Liver (tissue), 8 donors: ENCODE measurements at regions not wholly inside any gene's neighbourhood (a gene's known extent, or its start where the extent isn't known, plus 50 kb on each side); places are given as distances from the start of the nearest gene placed in this dataset.

Experiments
- DNase-seq: peaks from one replicate; pipeline ENCODE4 v3.0.0-alpha.2; 2017; ENCODE audit warnings: low spot score
- H3K27ac ChIP-seq, 2 donors: one replicate each; pipeline ENCODE4 v1.7.0; 2013; ENCODE audit warnings: inconsistent platforms in 2 of 2, low read length in 2 of 2, control low read depth in 1 of 2, low read depth in 1 of 2, mild to moderate bottlenecking in 1 of 2
- H3K27me3 ChIP-seq, 4 donors: one replicate each; pipeline versions ENCODE4 v1.6.1 to v1.7.0; 2013; ENCODE audit warnings: low read length in 3 of 4, inconsistent platforms in 1 of 4, mild to moderate bottlenecking in 1 of 4, moderate library complexity in 1 of 4; ENCODE audit not compliant: control insufficient read depth in 4 of 4, insufficient read depth in 4 of 4
- H3K36me3 ChIP-seq, 4 donors: one replicate each; pipeline versions ENCODE4 v1.6.1 to v1.7.0; 2013; ENCODE audit warnings: low read length in 3 of 4, mild to moderate bottlenecking in 3 of 4, low read depth in 1 of 4, moderate library complexity in 1 of 4; ENCODE audit not compliant: control insufficient read depth in 4 of 4, insufficient read depth in 3 of 4
- H3K4me1 ChIP-seq, 4 donors: one replicate each; pipeline versions ENCODE4 v1.6.1 to v1.7.0; 2013; ENCODE audit warnings: low read length in 3 of 4, mild to moderate bottlenecking in 3 of 4, moderate library complexity in 1 of 4; ENCODE audit not compliant: control insufficient read depth in 4 of 4, insufficient read depth in 4 of 4
- H3K4me3 ChIP-seq, 3 donors: one replicate each; pipeline versions ENCODE4 v1.6.1 to v1.7.0; 2013; ENCODE audit warnings: low read length in 3 of 3, control low read depth in 1 of 3, low read depth in 1 of 3, mild to moderate bottlenecking in 1 of 3
- H3K9ac ChIP-seq, 2 donors: one replicate each; pipeline ENCODE4 v1.7.0; 2013; ENCODE audit warnings: low read length in 2 of 2, mild to moderate bottlenecking in 2 of 2, moderate library complexity in 2 of 2, control low read depth in 1 of 2, low read depth in 1 of 2
- H3K9me3 ChIP-seq, 4 donors: one replicate each; pipeline versions ENCODE4 v1.6.1 to v1.7.0; 2013; ENCODE audit warnings: low read length in 3 of 4; ENCODE audit not compliant: control insufficient read depth in 4 of 4
- CTCF ChIP-seq: fragments of 150-350 bp; IDR thresholded peaks from 2 replicates; pipeline ENCODE4 v1.5.1; 2017; ENCODE audit warnings: improper control_type of control experiment, low read depth, low read length; ENCODE audit not compliant: missing input control
- EGR1 ChIP-seq, 2 donors: IDR thresholded peaks; 2 replicates each; pipeline ENCODE4 v1.6.1; 2016 to 2018; ENCODE audit warnings: antibody characterized with exemption in 2 of 2, low read depth in 2 of 2
- FOXA1 ChIP-seq: IDR thresholded peaks from 2 replicates; pipeline ENCODE4 v1.6.1; 2016; ENCODE audit warnings: antibody characterized with exemption
- FOXA2 ChIP-seq: IDR thresholded peaks from 2 replicates; pipeline ENCODE4 v1.6.1; 2016; ENCODE audit warnings: antibody characterized with exemption
- HNF4A ChIP-seq, 2 donors: conservative IDR thresholded peaks; 2 replicates each; pipeline ENCODE4 v1.6.1; 2016; ENCODE audit warnings: antibody characterized with exemption in 2 of 2, mild to moderate bottlenecking in 2 of 2
- HNF4G ChIP-seq: IDR thresholded peaks from 2 replicates; pipeline ENCODE4 v1.6.1; 2016; ENCODE audit warnings: antibody characterized with exemption
- JUND ChIP-seq, 2 donors: IDR thresholded peaks; 2 replicates each; pipeline ENCODE4 v1.6.1; 2016; ENCODE audit warnings: antibody characterized with exemption in 2 of 2
- MAX ChIP-seq: IDR thresholded peaks from 2 replicates; pipeline ENCODE4 v1.6.1; 2016; ENCODE audit warnings: antibody characterized with exemption
- RAD21 ChIP-seq, 2 donors: IDR thresholded peaks; 2 replicates each; pipeline ENCODE4 v1.6.1; 2016; ENCODE audit warnings: antibody characterized with exemption in 2 of 2, mild to moderate bottlenecking in 2 of 2
- REST ChIP-seq: IDR thresholded peaks from 2 replicates; pipeline ENCODE4 v1.6.1; 2016; ENCODE audit warnings: antibody characterized with exemption, mild to moderate bottlenecking
- RXRA ChIP-seq, 2 donors: IDR thresholded peaks; 2 replicates each; pipeline ENCODE4 v1.6.1; 2017 to 2018; ENCODE audit warnings: antibody characterized with exemption in 2 of 2, mild to moderate bottlenecking in 1 of 2
- SP1 ChIP-seq: IDR thresholded peaks from 2 replicates; pipeline ENCODE4 v1.6.1; 2018; ENCODE audit warnings: antibody characterized with exemption, mild to moderate bottlenecking
- TAF1 ChIP-seq: conservative IDR thresholded peaks from 2 replicates; pipeline ENCODE4 v1.6.1; 2016; ENCODE audit warnings: antibody characterized with exemption, mild to moderate bottlenecking
- ZBTB33 ChIP-seq: IDR thresholded peaks from 2 replicates; pipeline ENCODE4 v1.6.1; 2016; ENCODE audit warnings: antibody characterized with exemption
- whole genome bisulfite sequencing: extraction: QIAGEN DNeasy Blood & Tissue Kit; methylation state at CpG from one replicate; pipeline ENCODE4 v1.1.7; 2013; 5-methylcytosine and 5-hydroxymethylcytosine counted together
- donor health status: healthy.
- donor health status: healthy.
- donor health status: healthy.
- donor health status: healthy.
- donor health status: healthy.

GRCh38 chr12:76711241-76711640 is 52.7 kb upstream of the ZDHHC17 start:
- WGBS, result 84% methylated on average over 3 of the region's 3 CpGs
- DNase-seq, result no peak
- no peak for TF ChIP-seq HNF4A (conservative IDR thresholded peaks at IDR 0.05)
- TF ChIP-seq JUND (IDR thresholded peaks at IDR 0.05), result no peak
- TF ChIP-seq RAD21 (IDR thresholded peaks at IDR 0.05), result no peak
- no peak for TF ChIP-seq HNF4G
- no peak for TF ChIP-seq EGR1 (IDR thresholded peaks at IDR 0.05; ENCODE audit: low read depth in 2 of 2)
- no peak for TF ChIP-seq FOXA2
- no peak for TF ChIP-seq CTCF
- no peaks in the 10 kb centered on the region for H3K36me3 ChIP-seq
- H3K9me3 ChIP-seq, result no peaks in the 10 kb centered on the region
- H3K4me3 ChIP-seq, result no peak overlapping the region
- H3K27ac ChIP-seq, result no peak overlapping the region
- no peak overlapping the region for H3K9ac ChIP-seq
- no peaks in the 10 kb centered on the region for H3K4me1 ChIP-seq
- no peaks in the 10 kb centered on the region for H3K27me3 ChIP-seq

- Histone ChIP-seq H3K36me3 (no peaks in the 10 kb centered on the region), H3K9me3 (no peaks in the 10 kb centered on the region), H3K27ac (no peak overlapping the region), H3K9ac (no peak overlapping the region), H3K4me3 (no peak overlapping the region), H3K4me1 (no peaks in the 10 kb centered on the region), H3K27me3 (no peaks in the 10 kb centered on the region)
- WGBS, result 74% methylated on average over 4 of the region's 4 CpGs
- TF ChIP-seq ZBTB33, result no peak
- no peak for TF ChIP-seq RAD21 (IDR thresholded peaks at IDR 0.05)
- no peak for TF ChIP-seq REST
- no peak for TF ChIP-seq RXRA (IDR thresholded peaks at IDR 0.05)
- TF ChIP-seq CTCF, result no peak
- no peak for TF ChIP-seq SP1
- TF ChIP-seq TAF1, result no peak
- TF ChIP-seq MAX, result no peak
- no peak for TF ChIP-seq HNF4A (conservative IDR thresholded peaks at IDR 0.05)
- no peak for TF ChIP-seq HNF4G
- TF ChIP-seq FOXA2, result no peak
- TF ChIP-seq FOXA1, result no peak
- DNase-seq, result no peak
Observed at GRCh38 chr12:76713130-76713529, 50.8 kb upstream of the ZDHHC17 start.
